ENCODE measurements at regions not wholly inside any gene's neighbourhood (a gene's known extent, or its start where the extent isn't known, plus 50 kb on each side); places are given as distances from the start of the nearest gene placed in this dataset.

- Histone ChIP-seq H3K9ac (ENCODE audit: low read depth, low read length) (no peak overlapping the region), H3K36me3 (ENCODE audit: insufficient read depth, low read length) (no peaks in the 10 kb centered on the region), H3K27ac (ENCODE audit: low read length) (no peak overlapping the region), H3K4me3 (ENCODE audit: low read depth in 1 of 2, low read length in 2 of 2) (no peak overlapping the region), H3K27me3 (ENCODE audit: insufficient read depth, low read length, poor library complexity) (no peaks in the 10 kb centered on the region), H3K9me3 (ENCODE audit: insufficient read depth, low read length, severe bottlenecking) (no peaks in the 10 kb centered on the region), H3K79me2 (ENCODE audit: insufficient read depth, low read length) (no peaks in the 10 kb centered on the region), H2AFZ (ENCODE audit: low read depth, low read length) (no peak overlapping the region), H3K4me1 (ENCODE audit: insufficient read depth, low read length) (no peaks in the 10 kb centered on the region), H3K4me2 (ENCODE audit: insufficient read depth, low read length) (no peak overlapping the region), H4K20me1 (ENCODE audit: insufficient read depth, low read length) (no peaks in the 10 kb centered on the region)
- ATAC-seq (ENCODE audit: insufficient read depth, low read depth): no peak
- no peak for TF ChIP-seq EZH2 (IDR thresholded peaks at IDR 0.05; ENCODE audit: borderline replicate concordance, low read depth, low read length, severe bottlenecking)
- TF ChIP-seq CTCF (IDR thresholded peaks at IDR 0.05; ENCODE audit: borderline replicate concordance, extremely low read depth, low read length, poor library complexity, severe bottlenecking): no peak
- no peak for DNase-seq
These were observed 367.7 kb upstream of the ARRDC4 start for GRCh38 chr15:97592778-97593177.

- TF ChIP-seq CTCF (IDR thresholded peaks at IDR 0.05; ENCODE audit: borderline replicate concordance, extremely low read depth, low read length, poor library complexity, severe bottlenecking) (no peak), EZH2 (IDR thresholded peaks at IDR 0.05; ENCODE audit: borderline replicate concordance, low read depth, low read length, severe bottlenecking) (no peak)
- ATAC-seq (ENCODE audit: insufficient read depth, low read depth): no peak
- Histone ChIP-seq H3K27ac (ENCODE audit: low read length) (no peak overlapping the region), H3K9me3 (ENCODE audit: insufficient read depth, low read length, severe bottlenecking) (no peaks in the 10 kb centered on the region), H3K4me1 (ENCODE audit: insufficient read depth, low read length) (no peaks in the 10 kb centered on the region), H2AFZ (ENCODE audit: low read depth, low read length) (no peak overlapping the region), H3K79me2 (ENCODE audit: insufficient read depth, low read length) (no peaks in the 10 kb centered on the region), H3K9ac (ENCODE audit: low read depth, low read length) (no peak overlapping the region), H3K36me3 (ENCODE audit: insufficient read depth, low read length) (no peaks in the 10 kb centered on the region), H3K4me3 (ENCODE audit: low read depth in 1 of 2, low read length in 2 of 2) (no peak overlapping the region), H3K27me3 (ENCODE audit: insufficient read depth, low read length, poor library complexity) (no peaks in the 10 kb centered on the region), H4K20me1 (ENCODE audit: insufficient read depth, low read length) (no peaks in the 10 kb centered on the region), H3K4me2 (ENCODE audit: insufficient read depth, low read length) (no peak overlapping the region)
- DNase-seq: no peak
These were observed 362.7 kb upstream of the ARRDC4 start for GRCh38 chr15:97597801-97598200.

GRCh38 chr15:97598353-97598798 is 362.1 kb upstream of the ARRDC4 start:
- no peak overlapping the region for H2AFZ ChIP-seq (ENCODE audit: low read depth, low read length)
- ATAC-seq (ENCODE audit: insufficient read depth, low read depth) (no peak), DNase-seq (no peak)
- H3K4me3 ChIP-seq (ENCODE audit: low read depth in 1 of 2, low read length in 2 of 2): no peak overlapping the region
- TF ChIP-seq CTCF (IDR thresholded peaks at IDR 0.05; ENCODE audit: borderline replicate concordance, extremely low read depth, low read length, poor library complexity, severe bottlenecking) (no peak), EZH2 (IDR thresholded peaks at IDR 0.05; ENCODE audit: borderline replicate concordance, low read depth, low read length, severe bottlenecking) (no peak)
- H3K27me3 ChIP-seq (ENCODE audit: insufficient read depth, low read length, poor library complexity): no peaks in the 10 kb centered on the region
- no peak overlapping the region for H3K9ac ChIP-seq (ENCODE audit: low read depth, low read length)
- no peak overlapping the region for H3K4me2 ChIP-seq (ENCODE audit: insufficient read depth, low read length)
- no peaks in the 10 kb centered on the region for H3K36me3 ChIP-seq (ENCODE audit: insufficient read depth, low read length)
- no peaks in the 10 kb centered on the region for H4K20me1 ChIP-seq (ENCODE audit: insufficient read depth, low read length)
- H3K4me1 ChIP-seq (ENCODE audit: insufficient read depth, low read length): no peaks in the 10 kb centered on the region
- H3K9me3 ChIP-seq (ENCODE audit: insufficient read depth, low read length, severe bottlenecking): no peaks in the 10 kb centered on the region
- no peaks in the 10 kb centered on the region for H3K79me2 ChIP-seq (ENCODE audit: insufficient read depth, low read length)
- H3K27ac ChIP-seq (ENCODE audit: low read length): no peak overlapping the region

GRCh38 chr15:97600190-97600589 is 360.3 kb upstream of the ARRDC4 start:
- no peak for DNase-seq
- Histone ChIP-seq H3K9ac (ENCODE audit: low read depth, low read length) (no peak overlapping the region), H3K36me3 (ENCODE audit: insufficient read depth, low read length) (no peaks in the 10 kb centered on the region), H2AFZ (ENCODE audit: low read depth, low read length) (no peak overlapping the region), H3K4me2 (ENCODE audit: insufficient read depth, low read length) (no peak overlapping the region), H3K27me3 (ENCODE audit: insufficient read depth, low read length, poor library complexity) (no peaks in the 10 kb centered on the region), H3K79me2 (ENCODE audit: insufficient read depth, low read length) (no peaks in the 10 kb centered on the region), H3K27ac (ENCODE audit: low read length) (no peak overlapping the region), H4K20me1 (ENCODE audit: insufficient read depth, low read length) (no peaks in the 10 kb centered on the region), H3K9me3 (ENCODE audit: insufficient read depth, low read length, severe bottlenecking) (no peaks in the 10 kb centered on the region), H3K4me3 (ENCODE audit: low read depth in 1 of 2, low read length in 2 of 2) (no peak overlapping the region), H3K4me1 (ENCODE audit: insufficient read depth, low read length) (no peaks in the 10 kb centered on the region)
- ATAC-seq (ENCODE audit: insufficient read depth, low read depth): no peak
- TF ChIP-seq CTCF (IDR thresholded peaks at IDR 0.05; ENCODE audit: borderline replicate concordance, extremely low read depth, low read length, poor library complexity, severe bottlenecking) (no peak), EZH2 (IDR thresholded peaks at IDR 0.05; ENCODE audit: borderline replicate concordance, low read depth, low read length, severe bottlenecking) (no peak)
